Testis (tissue), 2 donors: ENCODE measurements at regions not wholly inside any gene's neighbourhood (a gene's known extent, or its start where the extent isn't known, plus 50 kb on each side); places are given as distances from the start of the nearest gene placed in this dataset.

Experiments used
- CTCF ChIP-seq, 3 experiments: fragments of 450-650 bp in 2 of 3; fragments of 200-600 bp in 1 of 3; sonication (generic) in 1 of 3; IDR thresholded peaks; one replicate each; pipeline ENCODE4 v1.5.1; 2016 to 2019; ENCODE audit warnings: antibody characterized with exemption in 3 of 3, mild to moderate bottlenecking in 2 of 3, moderate library complexity in 1 of 3
- POLR2A ChIP-seq: fragments of 450-650 bp; IDR thresholded peaks from one replicate; pipeline ENCODE4 v1.6.1; 2017; ENCODE audit warnings: antibody characterized with exemption, mild to moderate bottlenecking, moderate library complexity

GRCh38 chr7:13117103-13117502 is 429.7 kb downstream of the ARL4A start:
- no peak for TF ChIP-seq CTCF (IDR thresholded peaks at IDR 0.05)
- no peak for TF ChIP-seq POLR2A
